ENCODE measurements at regions not wholly inside any gene's neighbourhood (a gene's known extent, or its start where the extent isn't known, plus 50 kb on each side); places are given as distances from the start of the nearest gene placed in this dataset.

DNA sequence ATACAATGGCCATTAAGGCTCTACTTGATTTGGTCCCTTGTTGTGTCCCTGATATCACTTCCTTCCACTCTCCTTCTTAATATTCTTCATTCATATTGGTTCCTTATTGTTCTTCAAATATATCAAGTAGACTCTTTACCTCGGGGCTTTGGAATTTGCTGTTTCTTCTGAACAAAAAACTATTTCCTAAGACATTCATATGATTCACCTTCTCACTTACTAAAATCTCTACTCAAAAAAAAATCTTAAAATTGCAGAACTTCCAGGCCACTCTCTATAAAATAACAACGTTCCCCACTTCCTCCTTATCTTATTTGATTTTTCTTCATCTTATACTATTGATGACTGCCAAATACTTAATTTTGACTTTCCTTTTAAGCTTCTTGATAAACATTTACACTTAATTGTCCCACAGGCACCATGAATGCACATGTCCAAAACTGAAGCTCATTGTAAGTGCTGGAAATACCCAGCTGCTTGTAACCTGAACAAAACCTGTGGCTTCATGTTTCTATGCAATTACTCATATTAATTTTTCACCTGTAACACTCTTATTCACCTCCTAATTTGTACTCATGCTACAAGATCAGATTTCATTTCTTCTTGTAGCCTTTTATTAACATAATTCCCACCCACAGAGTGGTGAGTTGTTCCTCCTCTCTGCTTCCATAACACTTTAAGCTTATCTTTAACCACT is 58.4 kb upstream of the NUDT12 start:
- H3K9me3 Mint-ChIP-seq: peaks cover 9% of the 10 kb centered on the region
- no peak overlapping the region for H3K4me3 Mint-ChIP-seq
- H3K27ac Mint-ChIP-seq: no peak overlapping the region
- intact Hi-C loops (cut with micrococcal nuclease): no loop called here
- no peaks in the 10 kb centered on the region for H3K27me3 Mint-ChIP-seq
- H3K4me1 Mint-ChIP-seq (ENCODE audit: low read depth): no peaks in the 10 kb centered on the region
- no peaks in the 10 kb centered on the region for H3K36me3 Mint-ChIP-seq (ENCODE audit: low read depth)

DNA sequence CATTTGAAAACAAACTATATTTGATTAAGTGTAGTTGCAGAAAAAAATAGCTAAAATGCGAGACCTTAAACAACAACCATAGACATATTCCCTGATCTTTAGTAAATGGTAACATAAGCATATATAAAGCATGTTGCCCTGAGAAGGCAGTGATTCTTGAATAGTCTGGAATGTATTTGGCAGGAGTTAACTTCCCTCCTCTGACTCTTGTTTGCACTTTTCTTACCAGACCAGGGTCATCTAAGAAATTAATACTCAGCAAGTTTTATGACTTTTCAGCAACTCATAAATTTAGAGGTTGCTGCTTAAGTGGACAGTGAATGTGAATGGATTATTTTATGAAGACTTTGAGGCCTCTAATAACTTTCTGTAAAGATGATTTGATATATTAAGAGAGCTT is 55.3 kb upstream of the NUDT12 start:
- no peaks in the 10 kb centered on the region for H3K9me3 Mint-ChIP-seq
- intact Hi-C loops (cut with micrococcal nuclease): no loop called here
- H3K27me3 Mint-ChIP-seq: no peaks in the 10 kb centered on the region
- no peak overlapping the region for H3K27ac Mint-ChIP-seq
- no peaks in the 10 kb centered on the region for H3K36me3 Mint-ChIP-seq (ENCODE audit: low read depth)
- H3K4me1 Mint-ChIP-seq (ENCODE audit: low read depth): no peaks in the 10 kb centered on the region
- no peak overlapping the region for H3K4me3 Mint-ChIP-seq

DNA sequence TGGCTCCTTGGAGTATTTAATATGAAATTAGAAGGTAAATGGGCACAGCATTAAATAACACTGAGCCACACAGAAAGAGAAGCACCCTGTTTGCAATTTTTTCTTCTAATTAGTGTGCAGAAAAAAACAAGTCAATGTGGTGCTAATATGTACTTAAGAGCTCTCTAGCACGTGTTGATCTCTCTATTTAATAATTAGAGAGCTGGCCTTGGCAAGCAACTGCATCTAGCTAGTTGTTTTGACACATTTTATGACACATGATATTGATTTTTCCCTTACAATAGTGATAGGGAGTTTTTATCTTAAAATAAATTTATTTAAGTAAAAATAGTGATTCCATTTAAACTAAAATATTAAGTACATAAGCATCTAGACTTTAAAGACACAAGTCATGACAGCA is 54.5 kb upstream of the NUDT12 start:
- Mint-ChIP-seq H3K36me3 (ENCODE audit: low read depth) (no peaks in the 10 kb centered on the region), H3K4me3 (no peak overlapping the region), H3K27me3 (no peaks in the 10 kb centered on the region), H3K4me1 (ENCODE audit: low read depth) (no peaks in the 10 kb centered on the region), H3K9me3 (no peaks in the 10 kb centered on the region), H3K27ac (no peak overlapping the region)
- intact Hi-C loops (cut with micrococcal nuclease): no loop called here

DNA sequence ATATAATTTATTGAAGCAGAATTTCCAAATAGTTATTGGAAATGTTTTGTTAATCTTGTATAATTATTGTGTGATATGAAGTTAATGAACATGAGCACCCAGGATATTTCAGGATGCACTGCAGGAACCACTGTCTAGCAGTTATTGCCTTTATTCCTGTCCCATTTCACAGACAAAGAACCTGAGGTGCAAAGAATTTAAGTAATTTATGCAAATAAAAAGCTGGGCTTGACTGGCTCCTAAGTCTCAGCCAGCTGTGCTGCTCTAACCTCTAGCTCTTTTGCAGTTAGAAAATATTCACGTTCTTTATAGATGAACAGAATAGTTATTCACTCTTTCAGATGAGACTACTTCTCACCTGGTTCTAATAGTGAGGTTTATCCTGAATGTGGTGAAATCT is 50.0 kb upstream of the NUDT12 start:
- Mint-ChIP-seq H3K36me3 (ENCODE audit: low read depth) (no peaks in the 10 kb centered on the region), H3K27ac (no peak overlapping the region), H3K4me1 (ENCODE audit: low read depth) (no peaks in the 10 kb centered on the region), H3K4me3 (no peak overlapping the region), H3K27me3 (no peaks in the 10 kb centered on the region), H3K9me3 (no peaks in the 10 kb centered on the region)
- intact Hi-C loops (cut with micrococcal nuclease): no loop called here
